DND-41 (cell line): ENCODE measurements at regions not wholly inside any gene's neighbourhood (a gene's known extent, or its start where the extent isn't known, plus 50 kb on each side); places are given as distances from the start of the nearest gene placed in this dataset.

Experiments used
- EZH2 ChIP-seq: IDR thresholded peaks from 3 replicates; pipeline ENCODE4 v1.6.1; 2012; ENCODE audit warnings: borderline replicate concordance, low read depth, mild to moderate bottlenecking, moderate library complexity, low read length, inconsistent platforms; ENCODE audit not compliant: severe bottlenecking
- TF ChIP-seq, protein P1 (sequence below): IDR thresholded peaks from 2 replicates; pipeline ENCODE4 v1.5.1; 2012; ENCODE audit warnings: borderline replicate concordance, low read length, moderate library complexity, mild to moderate bottlenecking; ENCODE audit not compliant: poor library complexity, severe bottlenecking; ENCODE audit errors: extremely low read depth

DNA sequence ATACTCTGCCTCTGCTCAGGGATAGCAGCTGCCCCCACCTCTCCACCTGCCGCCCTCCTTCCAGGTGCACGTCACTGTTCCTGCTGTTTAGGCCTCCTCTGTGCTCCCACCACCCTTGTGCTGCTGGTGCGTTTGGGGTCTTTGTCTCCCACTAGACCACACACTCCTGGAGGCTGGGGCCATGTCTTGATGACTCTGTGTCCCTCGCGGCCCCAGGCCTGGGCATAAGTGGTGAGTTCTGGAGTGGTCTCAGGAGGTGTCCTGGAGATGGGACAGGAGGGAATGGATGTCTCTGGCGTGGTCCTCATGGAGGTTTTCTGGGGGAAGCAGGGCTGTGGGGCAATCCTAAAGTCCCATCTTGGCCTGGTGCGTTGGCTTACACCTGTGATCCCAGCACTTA is 132.1 kb downstream of the TFCP2L1 start:
- TF ChIP-seq, protein P1, sequence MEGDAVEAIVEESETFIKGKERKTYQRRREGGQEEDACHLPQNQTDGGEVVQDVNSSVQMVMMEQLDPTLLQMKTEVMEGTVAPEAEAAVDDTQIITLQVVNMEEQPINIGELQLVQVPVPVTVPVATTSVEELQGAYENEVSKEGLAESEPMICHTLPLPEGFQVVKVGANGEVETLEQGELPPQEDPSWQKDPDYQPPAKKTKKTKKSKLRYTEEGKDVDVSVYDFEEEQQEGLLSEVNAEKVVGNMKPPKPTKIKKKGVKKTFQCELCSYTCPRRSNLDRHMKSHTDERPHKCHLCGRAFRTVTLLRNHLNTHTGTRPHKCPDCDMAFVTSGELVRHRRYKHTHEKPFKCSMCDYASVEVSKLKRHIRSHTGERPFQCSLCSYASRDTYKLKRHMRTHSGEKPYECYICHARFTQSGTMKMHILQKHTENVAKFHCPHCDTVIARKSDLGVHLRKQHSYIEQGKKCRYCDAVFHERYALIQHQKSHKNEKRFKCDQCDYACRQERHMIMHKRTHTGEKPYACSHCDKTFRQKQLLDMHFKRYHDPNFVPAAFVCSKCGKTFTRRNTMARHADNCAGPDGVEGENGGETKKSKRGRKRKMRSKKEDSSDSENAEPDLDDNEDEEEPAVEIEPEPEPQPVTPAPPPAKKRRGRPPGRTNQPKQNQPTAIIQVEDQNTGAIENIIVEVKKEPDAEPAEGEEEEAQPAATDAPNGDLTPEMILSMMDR: no peak
- TF ChIP-seq EZH2: no peak
